HG03060 (cell line): ENCODE measurements at regions not wholly inside any gene's neighbourhood (a gene's known extent, or its start where the extent isn't known, plus 50 kb on each side); places are given as distances from the start of the nearest gene placed in this dataset.
"Not testable (repeated sequence)": the region's sequence is repeated elsewhere in the genome, so short reads cannot be mapped to it uniquely, and the experiment has no call there.

Experiments
- ATAC-seq: cut with Tn5 transposase; IDR thresholded peaks from one replicate; pipeline ENCODE4 v1.9.1; 2021; ENCODE audit warnings: low read depth, moderate number of reproducible peaks; ENCODE audit not compliant: unreplicated experiment

DNA sequence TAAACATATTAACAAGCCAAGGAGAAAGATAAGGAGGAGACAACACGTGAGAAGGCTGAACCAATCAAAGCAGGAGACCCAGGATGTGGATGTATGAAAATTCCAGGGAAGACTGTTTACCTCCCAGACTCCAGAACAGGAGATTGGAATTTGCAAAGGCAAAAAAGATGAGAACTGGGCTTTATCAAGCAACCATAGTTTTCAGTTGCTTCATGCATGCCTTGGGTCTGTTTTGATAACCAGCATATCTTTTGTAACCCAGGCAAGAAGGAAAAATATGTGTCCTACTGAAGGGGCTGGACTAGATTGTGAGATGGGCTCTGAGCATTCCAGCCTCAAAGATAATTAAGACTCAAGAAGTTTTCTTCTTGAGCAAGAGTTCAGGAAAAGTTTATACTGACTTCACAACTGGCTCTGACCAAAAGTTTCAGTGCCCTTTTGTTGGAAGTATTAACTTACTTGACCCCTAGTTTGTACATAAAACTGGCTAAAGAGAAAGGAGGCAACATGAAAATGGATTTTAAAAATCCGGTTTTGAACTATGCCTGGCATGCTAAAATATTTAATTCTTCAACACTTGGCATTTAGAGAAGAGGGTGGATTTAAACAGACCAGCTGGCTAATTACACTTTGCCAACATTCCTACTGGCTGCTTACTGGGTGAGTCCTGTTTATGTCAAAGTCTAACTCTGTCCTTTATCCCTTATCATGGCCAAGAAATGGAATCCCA, 79.3 kb upstream of the CD28 start:
- no peak for ATAC-seq

DNA sequence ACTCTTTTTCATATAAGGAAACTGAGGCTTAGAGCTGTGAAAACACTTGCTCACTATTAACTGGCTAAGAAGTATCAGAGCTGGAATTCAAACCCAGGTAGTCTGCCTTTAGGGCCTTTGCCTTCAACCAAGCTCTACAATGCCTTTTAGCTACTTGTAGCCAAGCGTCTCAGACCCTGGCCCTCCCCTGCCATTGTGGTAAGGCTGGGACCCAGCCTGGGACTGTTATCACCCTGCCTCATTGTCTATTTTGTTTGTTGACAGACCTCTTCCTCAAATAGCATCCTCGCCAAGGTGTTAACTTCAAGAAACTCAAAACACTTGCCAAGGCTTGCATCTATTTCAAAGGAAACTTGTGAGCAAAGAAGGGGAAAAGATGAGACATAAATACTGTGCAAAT, 76.7 kb upstream of the CD28 start:
- no peak for ATAC-seq

DNA sequence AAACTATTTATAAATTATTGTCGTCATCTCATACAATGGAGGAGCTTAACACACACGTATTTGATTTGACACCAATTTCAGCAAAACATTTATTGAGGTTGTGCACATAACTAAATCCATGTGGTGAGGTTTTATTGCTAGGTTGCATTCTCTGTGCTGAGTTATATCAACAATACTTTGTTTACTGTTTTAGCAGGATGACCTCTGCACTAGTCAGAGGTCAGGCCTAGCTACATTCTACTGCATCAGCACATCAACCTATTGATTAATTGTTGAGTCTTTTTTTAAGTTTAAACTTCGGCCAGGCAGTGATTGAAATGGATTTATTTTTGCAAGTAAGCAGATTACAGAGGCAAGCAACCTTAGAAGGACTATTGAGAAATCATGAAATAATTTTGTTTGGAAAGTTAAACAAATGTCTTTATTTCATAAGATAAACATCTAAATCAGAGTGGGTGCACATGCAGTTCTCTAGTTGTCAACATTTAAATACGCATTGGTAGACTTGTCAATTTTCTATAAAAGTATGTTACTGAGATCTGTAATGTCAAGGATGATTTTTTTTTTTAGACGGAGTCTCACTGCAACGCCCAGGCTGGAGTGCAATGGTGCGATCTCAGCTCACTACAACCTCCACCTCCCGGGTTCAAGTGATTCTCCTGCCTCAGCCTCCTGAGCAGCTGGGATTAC, 75.2 kb upstream of the CD28 start:
- ATAC-seq, result no peak

DNA sequence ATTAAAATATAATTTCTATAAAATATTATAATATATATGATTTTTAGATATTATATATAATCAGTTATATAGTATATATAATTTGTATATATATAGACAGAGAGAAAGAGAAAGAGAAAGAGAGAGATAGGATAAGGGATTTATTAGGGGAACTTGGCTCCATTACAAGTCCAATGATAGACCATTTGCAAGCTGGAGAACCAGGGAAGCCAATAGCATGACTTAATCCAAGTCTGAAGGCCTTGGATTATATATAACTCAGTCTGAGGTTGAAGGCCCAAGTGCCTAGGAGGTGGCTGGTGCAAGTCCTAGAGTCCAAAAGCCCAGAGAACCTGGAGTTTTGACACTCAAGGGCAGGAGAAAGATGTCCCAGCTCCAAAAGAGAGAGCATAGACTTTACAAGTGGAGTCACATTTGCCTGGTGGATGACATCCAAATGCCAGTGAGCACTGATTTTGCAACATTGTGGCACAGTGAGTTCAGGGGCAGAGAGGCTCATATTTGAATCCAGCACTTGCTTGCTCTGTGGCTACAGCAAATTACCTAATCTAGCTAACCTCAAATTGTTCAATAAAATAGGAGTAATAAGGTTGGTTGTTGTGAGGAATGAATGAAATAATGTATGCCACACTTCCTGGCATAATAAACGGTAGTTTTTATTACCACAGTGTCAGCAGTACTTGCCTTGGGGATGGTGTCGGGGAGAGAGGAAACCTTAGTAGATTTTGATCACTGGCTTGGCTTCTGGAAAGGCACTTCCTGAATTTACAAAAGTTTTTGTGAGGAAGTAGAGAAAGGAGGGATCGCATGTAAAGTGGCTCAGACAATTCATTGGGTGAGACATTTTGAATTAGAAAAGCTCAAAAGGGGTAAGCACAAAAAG, 69.6 kb upstream of the CD28 start:
- ATAC-seq, result no peak

DNA sequence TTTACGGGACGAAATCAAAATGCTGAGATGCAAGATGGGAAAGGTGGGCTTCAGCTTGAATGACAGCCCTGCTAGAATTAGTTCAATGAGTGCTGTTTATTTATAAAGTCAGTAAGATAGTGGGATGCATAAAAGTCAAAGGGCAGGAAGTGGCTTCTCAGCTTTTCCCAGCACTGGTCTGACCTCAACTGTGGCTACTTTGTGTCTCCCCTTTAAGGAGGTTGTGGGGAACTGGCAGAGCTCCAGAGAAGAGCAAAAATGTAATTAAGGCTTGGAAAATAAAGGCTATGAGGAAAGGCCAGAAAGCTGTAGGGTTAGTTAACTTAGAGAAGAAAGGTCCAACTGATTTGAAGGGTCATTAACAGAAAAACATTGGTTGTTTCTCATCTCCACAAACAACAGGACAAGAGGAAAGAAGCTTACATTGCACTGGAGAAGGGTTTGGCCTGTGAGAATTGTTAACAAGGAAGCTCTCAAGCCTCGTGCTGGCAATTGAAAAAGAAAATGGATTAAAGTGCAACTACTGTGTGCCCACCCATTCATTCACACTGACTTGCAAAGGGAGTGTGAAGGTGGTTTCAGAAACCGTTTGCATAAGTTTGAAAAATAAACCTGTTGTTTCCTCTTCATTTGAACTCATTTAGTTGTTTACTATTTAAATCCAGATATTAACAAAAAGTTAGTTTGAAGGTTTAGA, 68.8 kb upstream of the CD28 start:
- ATAC-seq, result no peak

DNA sequence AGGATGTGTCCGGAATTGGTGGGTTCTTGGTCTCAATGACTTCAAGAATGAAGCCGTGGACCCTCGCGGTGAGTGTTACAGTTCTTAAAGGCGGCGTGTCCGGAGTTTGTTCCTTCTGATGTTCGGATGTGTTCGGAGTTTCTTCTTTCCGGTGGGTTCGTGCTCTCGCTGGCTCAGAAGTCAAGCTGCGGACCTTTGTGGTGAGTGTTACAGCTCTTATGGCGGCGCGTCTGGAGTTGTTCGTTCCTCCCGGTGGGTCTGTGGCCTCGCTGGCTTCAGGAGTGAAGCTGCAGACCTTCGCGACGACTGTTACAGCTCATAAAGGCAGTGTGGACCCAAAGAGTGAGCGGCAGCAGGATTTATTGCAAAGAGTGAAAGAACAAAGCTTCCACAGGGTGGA, 64.6 kb upstream of the CD28 start:
- not testable (repeated sequence) for ATAC-seq

GRCh38 chr2:203642841-203643240, 63.6 kb upstream of the CD28 start:
- ATAC-seq, result not testable (repeated sequence)

- ATAC-seq, result no peak
Observed at GRCh38 chr2:203645831-203646230, 60.6 kb upstream of the CD28 start.

- ATAC-seq, result no peak
Observed at GRCh38 chr2:203646266-203646864, 60.1 kb upstream of the CD28 start.

GRCh38 chr2:203646961-203647360, 59.5 kb upstream of the CD28 start:
- no peak for ATAC-seq

DNA sequence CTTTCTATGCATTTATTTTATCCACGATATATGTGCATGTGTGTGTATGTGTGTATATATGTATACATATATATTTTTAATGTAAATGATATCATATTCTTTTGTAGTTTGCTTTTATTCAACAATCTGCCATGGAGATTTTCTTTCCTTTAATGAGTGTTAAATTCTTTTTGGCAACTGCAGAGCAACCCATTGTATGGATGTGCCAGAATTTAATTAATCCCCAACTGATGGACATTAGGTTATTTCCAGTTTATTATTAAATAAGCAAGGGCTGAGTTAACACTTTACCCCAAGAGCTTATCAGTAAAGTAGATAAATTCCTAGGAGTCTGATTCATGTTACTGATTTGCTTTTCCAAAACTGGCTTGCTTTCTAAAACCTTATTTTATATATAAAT, 58.9 kb upstream of the CD28 start:
- no peak for ATAC-seq

DNA sequence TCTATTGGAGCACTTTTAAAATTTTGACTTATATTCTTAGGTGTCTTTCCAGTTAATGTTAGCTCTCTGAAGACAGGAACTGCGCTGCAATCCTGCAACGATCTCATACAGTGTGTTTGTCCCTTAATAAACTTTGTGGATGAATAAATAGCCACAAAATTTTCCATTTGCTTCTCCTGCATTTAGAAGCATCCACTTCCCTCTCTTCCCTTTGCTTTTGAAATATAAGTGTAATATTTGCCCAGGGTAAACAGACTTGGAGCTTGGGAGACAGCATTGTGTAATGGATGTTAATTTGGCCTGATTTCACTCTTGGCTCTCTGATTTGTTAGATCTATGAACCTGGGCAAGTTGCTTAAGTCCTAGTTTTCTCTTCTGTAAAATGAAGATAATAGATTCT, 58.2 kb upstream of the CD28 start:
- ATAC-seq, result no peak

DNA sequence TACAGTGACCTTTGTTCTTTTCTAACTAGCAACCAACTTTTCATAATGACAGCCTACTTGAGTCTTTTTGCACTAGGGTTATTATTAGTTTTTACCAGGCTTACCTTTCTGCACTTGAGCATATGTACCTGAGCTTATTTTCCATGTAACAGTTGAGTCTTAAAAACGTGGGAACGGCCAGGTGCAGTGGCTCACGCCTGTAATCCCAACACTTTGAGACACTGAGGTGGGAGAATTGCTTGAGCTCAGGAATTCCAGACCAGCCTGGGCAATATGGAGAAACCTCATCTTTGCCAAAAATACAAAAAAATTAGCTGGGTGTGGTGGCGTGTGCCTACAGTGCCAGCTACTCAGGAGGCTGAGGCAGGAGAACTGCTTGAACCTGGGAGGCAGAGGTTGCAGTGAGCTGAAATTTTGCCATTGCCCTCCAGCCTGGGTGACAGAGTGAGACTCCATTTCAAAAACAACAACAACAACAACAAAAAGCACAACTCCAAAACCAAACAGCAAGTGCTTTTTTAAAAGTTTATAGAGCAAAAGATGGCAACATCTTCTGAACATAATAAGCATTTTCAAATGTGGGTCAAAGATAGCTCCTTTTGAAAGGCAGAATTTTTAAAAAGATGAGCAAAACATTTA, 57.1 kb upstream of the CD28 start:
- no peak for ATAC-seq

- no peak for ATAC-seq
Observed at GRCh38 chr2:203650860-203651613, 55.4 kb upstream of the CD28 start.

GRCh38 chr2:203651621-203652020, 54.8 kb upstream of the CD28 start:
- ATAC-seq, result no peak

DNA sequence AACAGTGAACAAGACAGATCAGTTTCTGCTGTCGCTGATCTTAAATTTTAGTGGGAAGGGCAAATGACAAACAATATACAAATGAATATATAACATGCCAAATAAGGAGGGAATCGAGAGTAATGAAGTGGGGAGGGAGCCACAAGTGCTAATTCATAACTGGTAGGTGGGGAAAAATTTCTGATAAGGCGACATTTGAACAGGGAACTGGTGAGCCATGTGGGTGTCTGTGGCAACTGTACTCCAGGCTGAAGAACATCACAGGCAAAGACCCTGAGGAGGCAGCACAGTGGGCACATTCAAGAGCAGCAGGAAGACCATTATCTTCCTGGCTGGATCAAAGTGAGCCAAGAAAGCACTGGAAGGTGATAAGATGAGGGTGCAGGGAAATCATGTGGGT, 51.6 kb upstream of the CD28 start:
- ATAC-seq, result no peak

GRCh38 chr2:203656522-203657287, 49.7 kb upstream of the CD28 start:
- ATAC-seq, result no peak
